ENCODE measurements at regions not wholly inside any gene's neighbourhood (a gene's known extent, or its start where the extent isn't known, plus 50 kb on each side); places are given as distances from the start of the nearest gene placed in this dataset.

GRCh38 chr6:80550281-80550680 is 443.8 kb downstream of the BCKDHB start:
- TF ChIP-seq GATA3 (IDR thresholded peaks at IDR 0.05; ENCODE audit: low read depth, low read length) = no peak
- TF ChIP-seq GATA2 (IDR thresholded peaks at IDR 0.05; ENCODE audit: low read depth, low read length) = no peak
